Activated B cell treated with CpG ODN at 0.5 μM for 24 hours (primary cell): ENCODE measurements at regions not wholly inside any gene's neighbourhood (a gene's known extent, or its start where the extent isn't known, plus 50 kb on each side); places are given as distances from the start of the nearest gene placed in this dataset.

ENCODE experiments used
- ATAC-seq: fragments of 200-7000 bp; cut with Tn5 transposase; one replicate; pipeline ENCODE4 v1.10.0; 2021; ENCODE audit warnings: low read depth, mild to moderate bottlenecking, moderate library complexity
- CTCF ChIA-PET: fragments of 350-600 bp; sonication (Branson Sonifier 250); formaldehyde crosslinking; loops from one replicate; lab custom pipeline; 2021; ENCODE audit warnings: antibody characterized with exemption; lab: Charles Lee
- POLR2A ChIA-PET: fragments of 350-600 bp; sonication (Branson Sonifier 250); formaldehyde crosslinking; loops from one replicate; lab custom pipeline; 2021; ENCODE audit warnings: antibody characterized with exemption; lab: Charles Lee
- DNase-seq: peaks from one replicate; pipeline ENCODE4 v3.0.0; 2022
- H3K27ac Mint-ChIP-seq: one replicate; pipeline ENCODE4 v1.8.0; 2020; ENCODE audit warnings: mixed read lengths
- H3K27me3 Mint-ChIP-seq: one replicate; pipeline ENCODE4 v1.8.0; 2021; ENCODE audit warnings: mixed read lengths
- H3K36me3 Mint-ChIP-seq: one replicate; pipeline ENCODE4 v1.8.0; 2021; ENCODE audit warnings: low read depth, mixed read lengths
- H3K4me1 Mint-ChIP-seq: one replicate; pipeline ENCODE4 v1.8.0; 2021; ENCODE audit warnings: mixed read lengths
- H3K4me3 Mint-ChIP-seq: one replicate; pipeline ENCODE4 v1.8.0; 2020; ENCODE audit warnings: mild to moderate bottlenecking, mixed read lengths
- H3K9me3 Mint-ChIP-seq: one replicate; pipeline ENCODE4 v1.8.0; 2020; ENCODE audit warnings: mixed read lengths
- intact Hi-C: fragments of 100-400 bp; cut with micrococcal nuclease; formaldehyde crosslinking; loops from one replicate; pipeline ENCODE4 v1.15.1; 2024
- TF ChIP-seq, protein P1 (sequence below): fragments of 200-600 bp; IDR thresholded peaks from one replicate; pipeline ENCODE4 v1.8.0; 2022; ENCODE audit warnings: antibody characterized with exemption, mild to moderate bottlenecking

DNA sequence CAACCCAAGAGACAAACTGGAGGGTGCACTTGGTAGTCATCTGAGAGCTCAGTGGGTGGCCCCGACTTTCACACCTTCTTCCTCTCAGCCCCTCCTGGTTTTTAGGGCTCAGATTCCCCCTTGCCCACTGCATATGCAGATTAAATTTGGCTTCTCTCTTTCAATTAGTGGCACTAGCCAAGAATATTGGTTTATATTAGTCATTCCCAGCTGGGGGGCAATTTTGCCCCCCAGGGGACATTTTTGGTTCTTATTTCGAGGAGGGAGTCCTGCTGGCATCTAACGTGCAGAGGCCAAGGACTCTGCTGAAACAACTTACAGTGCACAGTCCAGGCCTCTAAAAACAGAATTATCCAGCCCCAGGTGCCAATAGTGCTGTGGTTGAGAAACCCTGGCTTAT lies 216.0 kb downstream of the RPS24 start:
- DNase-seq (no peak), ATAC-seq (no peak)
- CTCF ChIA-PET: no interaction called here
- Mint-ChIP-seq H3K4me3 (no peak overlapping the region), H3K9me3 (no peaks in the 10 kb centered on the region), H3K27me3 (peaks cover 9% of the 10 kb centered on the region), H3K36me3 (no peaks in the 10 kb centered on the region), H3K27ac (no peak overlapping the region), H3K4me1 (peaks cover 21% of the 10 kb centered on the region)
- POLR2A ChIA-PET: no interaction called here
- intact Hi-C loops: no loop called here
- TF ChIP-seq, protein P1, sequence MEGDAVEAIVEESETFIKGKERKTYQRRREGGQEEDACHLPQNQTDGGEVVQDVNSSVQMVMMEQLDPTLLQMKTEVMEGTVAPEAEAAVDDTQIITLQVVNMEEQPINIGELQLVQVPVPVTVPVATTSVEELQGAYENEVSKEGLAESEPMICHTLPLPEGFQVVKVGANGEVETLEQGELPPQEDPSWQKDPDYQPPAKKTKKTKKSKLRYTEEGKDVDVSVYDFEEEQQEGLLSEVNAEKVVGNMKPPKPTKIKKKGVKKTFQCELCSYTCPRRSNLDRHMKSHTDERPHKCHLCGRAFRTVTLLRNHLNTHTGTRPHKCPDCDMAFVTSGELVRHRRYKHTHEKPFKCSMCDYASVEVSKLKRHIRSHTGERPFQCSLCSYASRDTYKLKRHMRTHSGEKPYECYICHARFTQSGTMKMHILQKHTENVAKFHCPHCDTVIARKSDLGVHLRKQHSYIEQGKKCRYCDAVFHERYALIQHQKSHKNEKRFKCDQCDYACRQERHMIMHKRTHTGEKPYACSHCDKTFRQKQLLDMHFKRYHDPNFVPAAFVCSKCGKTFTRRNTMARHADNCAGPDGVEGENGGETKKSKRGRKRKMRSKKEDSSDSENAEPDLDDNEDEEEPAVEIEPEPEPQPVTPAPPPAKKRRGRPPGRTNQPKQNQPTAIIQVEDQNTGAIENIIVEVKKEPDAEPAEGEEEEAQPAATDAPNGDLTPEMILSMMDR: no peak

- CTCF ChIA-PET: no interaction called here
- Mint-ChIP-seq H3K36me3 (no peaks in the 10 kb centered on the region), H3K27me3 (peaks cover 9% of the 10 kb centered on the region), H3K4me1 (peaks cover 21% of the 10 kb centered on the region), H3K9me3 (no peaks in the 10 kb centered on the region), H3K4me3 (no peak overlapping the region), H3K27ac (no peak overlapping the region)
- DNase-seq (no peak), ATAC-seq (no peak)
- POLR2A ChIA-PET: no interaction called here
- intact Hi-C loops: no loop called here
- TF ChIP-seq, protein P1: no peak
These were observed 216.8 kb downstream of the RPS24 start for GRCh38 chr10:78250313-78251015.

GRCh38 chr10:78251016-78251385 lies 217.3 kb downstream of the RPS24 start:
- DNase-seq (no peak), ATAC-seq (no peak)
- ChIA-PET CTCF (no interaction called here), POLR2A (no interaction called here)
- H3K27me3 Mint-ChIP-seq: peaks cover 9% of the 10 kb centered on the region
- intact Hi-C loops: no loop called here
- H3K27ac Mint-ChIP-seq: no peak overlapping the region
- no peaks in the 10 kb centered on the region for H3K9me3 Mint-ChIP-seq
- H3K4me3 Mint-ChIP-seq: no peak overlapping the region
- H3K4me1 Mint-ChIP-seq: peaks cover 21% of the 10 kb centered on the region
- TF ChIP-seq, protein P1: no peak
- no peaks in the 10 kb centered on the region for H3K36me3 Mint-ChIP-seq

- H3K36me3 Mint-ChIP-seq: no peaks in the 10 kb centered on the region
- H3K9me3 Mint-ChIP-seq: no peaks in the 10 kb centered on the region
- peaks cover 21% of the 10 kb centered on the region for H3K4me1 Mint-ChIP-seq
- intact Hi-C loops: no loop called here
- H3K27me3 Mint-ChIP-seq: peaks cover 9% of the 10 kb centered on the region
- no peak overlapping the region for H3K27ac Mint-ChIP-seq
- ATAC-seq (no peak), DNase-seq (no peak)
- ChIA-PET CTCF (no interaction called here), POLR2A (no interaction called here)
- TF ChIP-seq, protein P1: no peak
- no peak overlapping the region for H3K4me3 Mint-ChIP-seq
These were observed 218.6 kb downstream of the RPS24 start for GRCh38 chr10:78252286-78252685.

DNA sequence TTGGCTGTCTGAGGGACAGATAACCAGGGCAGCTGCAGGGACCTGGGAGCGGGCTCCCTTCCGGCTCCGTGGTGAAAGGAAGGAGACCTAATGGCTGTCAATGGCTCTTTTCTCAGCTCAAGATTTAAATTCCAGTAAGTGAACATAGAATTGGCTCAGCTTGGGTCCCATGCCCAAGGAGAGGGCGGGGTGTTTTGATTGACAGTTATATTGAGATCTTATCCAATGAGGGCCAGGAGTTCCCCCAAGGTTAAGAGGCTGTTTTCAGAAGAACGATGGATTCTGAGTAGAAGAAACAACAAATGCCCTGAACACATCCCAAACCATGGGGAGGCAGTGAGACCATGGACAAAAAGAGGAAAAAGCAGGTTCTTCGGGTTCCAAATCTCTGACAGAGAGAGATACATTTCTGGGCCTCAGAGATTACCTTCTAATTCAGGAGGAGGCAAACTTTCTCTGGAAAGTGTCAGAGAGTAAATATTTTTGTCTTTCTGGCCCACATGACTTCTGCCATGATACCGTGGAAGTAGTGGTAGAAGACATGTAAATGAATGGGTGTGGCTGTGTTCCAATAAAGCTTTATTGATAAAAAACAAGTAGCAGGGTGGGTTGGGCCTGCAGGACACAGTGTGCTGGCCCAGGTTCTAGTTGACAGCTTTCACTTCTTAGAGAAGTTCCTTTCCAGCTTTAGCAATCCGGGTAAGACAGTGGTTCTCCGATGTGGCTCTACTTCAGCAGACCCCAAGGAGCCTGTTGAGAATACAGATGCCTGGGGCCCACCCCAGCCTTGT lies 219.6 kb downstream of the RPS24 start:
- H3K27ac Mint-ChIP-seq: no peak overlapping the region
- ATAC-seq (no peak), DNase-seq (no peak)
- H3K4me3 Mint-ChIP-seq: no peak overlapping the region
- ChIA-PET POLR2A (no interaction called here), CTCF (no interaction called here)
- intact Hi-C loops: no loop called here
- peaks cover 6% of the 10 kb centered on the region for H3K27me3 Mint-ChIP-seq
- peaks cover 21% of the 10 kb centered on the region for H3K4me1 Mint-ChIP-seq
- H3K9me3 Mint-ChIP-seq: no peaks in the 10 kb centered on the region
- H3K36me3 Mint-ChIP-seq: no peaks in the 10 kb centered on the region
- TF ChIP-seq, protein P1: no peak
